Caco-2 (cell line): ENCODE measurements at regions not wholly inside any gene's neighbourhood (a gene's known extent, or its start where the extent isn't known, plus 50 kb on each side); places are given as distances from the start of the nearest gene placed in this dataset.

Experiments
- BruUV-seq: library from RNA; stranded (reverse); fragments of 400-500 nt; replicated peaks from 2 replicates; lab custom pipeline; 2021; lab: Mats Ljungman, UMichigan
- CTCF ChIA-PET: fragments of 300-600 bp; sonication (Branson Sonifier 250); formaldehyde crosslinking; loops from one replicate; lab custom pipeline; 2022; ENCODE audit warnings: antibody characterized with exemption; lab: Charles Lee
- POLR2A ChIA-PET: fragments of 300-600 bp; sonication (Branson Sonifier 250); formaldehyde crosslinking; loops from one replicate; lab custom pipeline; 2022; ENCODE audit warnings: antibody characterized with exemption; lab: Charles Lee
- DNase-seq, 2 experiments: peaks; one replicate each; pipeline versions ENCODE4 v3.0.0 to v3.0.0-alpha.2; 2020 to 2022
- H3K27me3 ChIP-seq: replicated peaks from 2 replicates; pipeline ENCODE4 v1.6.0; 2011; ENCODE audit warnings: low read length; ENCODE audit not compliant: control insufficient read depth, insufficient read depth
- H3K36me3 ChIP-seq: 2 replicates; pipeline ENCODE4 v1.5.1; 2011; ENCODE audit warnings: low read length; ENCODE audit not compliant: control insufficient read depth, insufficient read depth
- H3K4me1 ChIP-seq: fragments of 250-450 bp; sonication (Bioruptor Pico); 2 replicates; pipeline ENCODE4 v1.5.1; 2020; ENCODE audit warnings: mild to moderate bottlenecking
- H3K4me3 ChIP-seq: 2 replicates; pipeline ENCODE4 v1.5.1; 2011; ENCODE audit warnings: low read depth, mild to moderate bottlenecking, control low read depth, low read length
- H3K9me3 ChIP-seq: fragments of 250-450 bp; sonication (Bioruptor Pico); 2 replicates; pipeline ENCODE4 v1.5.1; 2020; ENCODE audit warnings: mild to moderate bottlenecking, moderate library complexity
- H3K27ac Mint-ChIP-seq: one replicate; pipeline ENCODE4 v1.8.0; 2022; ENCODE audit warnings: mixed read lengths; ENCODE audit not compliant: unreplicated experiment
- H3K27me3 Mint-ChIP-seq: one replicate; pipeline ENCODE4 v1.8.0; 2022; ENCODE audit warnings: mixed read lengths; ENCODE audit not compliant: insufficient read depth, unreplicated experiment
- H3K36me3 Mint-ChIP-seq: one replicate; pipeline ENCODE4 v1.8.0; 2022; ENCODE audit warnings: mild to moderate bottlenecking, mixed read lengths; ENCODE audit not compliant: insufficient read depth, unreplicated experiment
- H3K4me1 Mint-ChIP-seq: one replicate; pipeline ENCODE4 v1.8.0; 2022; ENCODE audit warnings: low read depth, mixed read lengths; ENCODE audit not compliant: unreplicated experiment
- H3K4me3 Mint-ChIP-seq: one replicate; pipeline ENCODE4 v1.8.0; 2022; ENCODE audit warnings: mild to moderate bottlenecking, moderate library complexity, mixed read lengths; ENCODE audit not compliant: unreplicated experiment
- H3K9me3 Mint-ChIP-seq: one replicate; pipeline ENCODE4 v1.8.0; 2022; ENCODE audit warnings: mixed read lengths; ENCODE audit not compliant: unreplicated experiment
- CTCF ChIP-seq, 2 experiments: fragments of 200-600 bp in 1 of 2; IDR thresholded peaks; 1 replicate in 1 of 2; 2 replicates in 1 of 2; pipeline versions ENCODE4 v1.5.1 to v1.8.0; 2011 to 2022; ENCODE audit warnings: antibody characterized with exemption in 1 of 2, control low read depth in 1 of 2, inconsistent platforms in 1 of 2, low read depth in 1 of 2, low read length in 1 of 2, mild to moderate bottlenecking in 1 of 2, moderate library complexity in 1 of 2; ENCODE audit not compliant: insufficient read depth in 1 of 2, severe bottlenecking in 1 of 2, unreplicated experiment in 1 of 2
- intact Hi-C: fragments of 100-400 bp; cut with micrococcal nuclease; formaldehyde crosslinking; loops from one replicate; pipeline ENCODE4 v1.10.0; 2022; ENCODE audit not compliant: unreplicated experiment

GRCh38 chr4:127540497-127541025 lies 92.2 kb upstream of the INTU start:
- Mint-ChIP-seq H3K27me3 (peaks cover 3% of the 10 kb centered on the region), H3K4me3 (no peak overlapping the region), H3K27ac (no peak overlapping the region), H3K4me1 (no peaks in the 10 kb centered on the region), H3K36me3 (no peaks in the 10 kb centered on the region), H3K9me3 (no peaks in the 10 kb centered on the region)
- no peaks in the 10 kb centered on the region for H3K4me1 ChIP-seq
- H3K4me3 ChIP-seq: no peak overlapping the region
- no peaks in the 10 kb centered on the region for H3K9me3 ChIP-seq
- no peak for TF ChIP-seq CTCF (IDR thresholded peaks at IDR 0.05; ENCODE audit: insufficient read depth in 1 of 2, low read depth in 1 of 2, low read length in 1 of 2, severe bottlenecking in 1 of 2, unreplicated experiment in 1 of 2)
- POLR2A ChIA-PET: no interaction called here
- intact Hi-C loops: no loop called here
- no peaks in the 10 kb centered on the region for H3K27me3 ChIP-seq
- CTCF ChIA-PET: interaction anchor here (1.5 kb wide), 1 partner anchor 46 kb away, joined by 3 read pairs; no protein-coding TSS in a partner anchor
- no peak for DNase-seq
- BruUV-seq: no TSS peak
- no peaks in the 10 kb centered on the region for H3K36me3 ChIP-seq

- intact Hi-C loops: no loop called here
- DNase-seq: no peak
- no peaks in the 10 kb centered on the region for H3K4me1 Mint-ChIP-seq
- Histone ChIP-seq H3K36me3 (no peaks in the 10 kb centered on the region), H3K27me3 (no peaks in the 10 kb centered on the region), H3K4me3 (no peak overlapping the region), H3K4me1 (no peaks in the 10 kb centered on the region), H3K9me3 (no peaks in the 10 kb centered on the region)
- no peak overlapping the region for H3K27ac Mint-ChIP-seq
- no TSS peak for BruUV-seq
- H3K36me3 Mint-ChIP-seq: no peaks in the 10 kb centered on the region
- ChIA-PET CTCF (no interaction called here), POLR2A (no interaction called here)
- peaks cover 5% of the 10 kb centered on the region for H3K27me3 Mint-ChIP-seq
- TF ChIP-seq CTCF (IDR thresholded peaks at IDR 0.05; ENCODE audit: insufficient read depth in 1 of 2, low read depth in 1 of 2, low read length in 1 of 2, severe bottlenecking in 1 of 2, unreplicated experiment in 1 of 2): no peak
- H3K9me3 Mint-ChIP-seq: no peaks in the 10 kb centered on the region
- no peak overlapping the region for H3K4me3 Mint-ChIP-seq
Measured at GRCh38 chr4:127545271-127545670, 87.5 kb upstream of the INTU start.

GRCh38 chr4:127548990-127549925 lies 83.5 kb upstream of the INTU start:
- BruUV-seq: no TSS peak
- H3K27me3 ChIP-seq: no peaks in the 10 kb centered on the region
- H3K36me3 Mint-ChIP-seq: no peaks in the 10 kb centered on the region
- POLR2A ChIA-PET: no interaction called here
- H3K4me3 ChIP-seq: no peak overlapping the region
- H3K27ac Mint-ChIP-seq: no peak overlapping the region
- no peak for DNase-seq
- no peaks in the 10 kb centered on the region for H3K4me1 Mint-ChIP-seq
- no peaks in the 10 kb centered on the region for H3K9me3 ChIP-seq
- no peaks in the 10 kb centered on the region for H3K9me3 Mint-ChIP-seq
- no peak for TF ChIP-seq CTCF (IDR thresholded peaks at IDR 0.05; ENCODE audit: insufficient read depth in 1 of 2, low read depth in 1 of 2, low read length in 1 of 2, severe bottlenecking in 1 of 2, unreplicated experiment in 1 of 2)
- CTCF ChIA-PET: no interaction called here
- no peaks in the 10 kb centered on the region for H3K4me1 ChIP-seq
- intact Hi-C loops: no loop called here
- H3K36me3 ChIP-seq: no peaks in the 10 kb centered on the region
- peaks cover 2% of the 10 kb centered on the region for H3K27me3 Mint-ChIP-seq
- no peak overlapping the region for H3K4me3 Mint-ChIP-seq
